ENCODE measurements at regions not wholly inside any gene's neighbourhood (a gene's known extent, or its start where the extent isn't known, plus 50 kb on each side); places are given as distances from the start of the nearest gene placed in this dataset.
"Not testable (repeated sequence)": the region's sequence is repeated elsewhere in the genome, so short reads cannot be mapped to it uniquely, and the experiment has no call there.

DNA sequence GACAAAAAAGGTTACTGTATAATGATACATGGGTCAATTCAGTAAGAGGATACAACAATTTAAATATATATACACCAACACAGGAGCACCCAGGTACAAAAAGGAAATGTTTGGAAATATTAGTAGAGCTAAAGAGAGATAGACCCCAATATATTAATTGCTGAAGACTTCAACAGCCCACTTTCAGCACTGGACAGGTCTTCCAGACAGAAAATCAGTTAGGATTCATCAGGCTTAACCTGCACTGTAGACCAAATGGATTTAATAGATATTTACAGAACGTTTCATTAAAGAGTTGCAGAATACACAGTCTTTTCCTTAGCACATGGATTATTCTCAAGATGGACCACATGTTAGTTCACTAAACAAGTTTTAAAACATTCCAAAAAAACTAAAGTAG lies 845.9 kb upstream of the GBE1 start:
- H3K9me3 ChIP-seq, result no peaks in the 10 kb centered on the region
- H3K36me3 ChIP-seq, result no peaks in the 10 kb centered on the region
- TF ChIP-seq, protein P1, sequence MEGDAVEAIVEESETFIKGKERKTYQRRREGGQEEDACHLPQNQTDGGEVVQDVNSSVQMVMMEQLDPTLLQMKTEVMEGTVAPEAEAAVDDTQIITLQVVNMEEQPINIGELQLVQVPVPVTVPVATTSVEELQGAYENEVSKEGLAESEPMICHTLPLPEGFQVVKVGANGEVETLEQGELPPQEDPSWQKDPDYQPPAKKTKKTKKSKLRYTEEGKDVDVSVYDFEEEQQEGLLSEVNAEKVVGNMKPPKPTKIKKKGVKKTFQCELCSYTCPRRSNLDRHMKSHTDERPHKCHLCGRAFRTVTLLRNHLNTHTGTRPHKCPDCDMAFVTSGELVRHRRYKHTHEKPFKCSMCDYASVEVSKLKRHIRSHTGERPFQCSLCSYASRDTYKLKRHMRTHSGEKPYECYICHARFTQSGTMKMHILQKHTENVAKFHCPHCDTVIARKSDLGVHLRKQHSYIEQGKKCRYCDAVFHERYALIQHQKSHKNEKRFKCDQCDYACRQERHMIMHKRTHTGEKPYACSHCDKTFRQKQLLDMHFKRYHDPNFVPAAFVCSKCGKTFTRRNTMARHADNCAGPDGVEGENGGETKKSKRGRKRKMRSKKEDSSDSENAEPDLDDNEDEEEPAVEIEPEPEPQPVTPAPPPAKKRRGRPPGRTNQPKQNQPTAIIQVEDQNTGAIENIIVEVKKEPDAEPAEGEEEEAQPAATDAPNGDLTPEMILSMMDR (IDR thresholded peaks at IDR 0.05), result no peak
- no peaks in the 10 kb centered on the region for H3K27me3 ChIP-seq
- H3K4me3 ChIP-seq, result no peak overlapping the region
- H3K4me1 ChIP-seq, result no peaks in the 10 kb centered on the region
- DNase-seq, result no peak
- no peak for ATAC-seq
- intact Hi-C loops (cut with DNase I), result no loop called here
- H3K27ac ChIP-seq, result no peak overlapping the region

DNA sequence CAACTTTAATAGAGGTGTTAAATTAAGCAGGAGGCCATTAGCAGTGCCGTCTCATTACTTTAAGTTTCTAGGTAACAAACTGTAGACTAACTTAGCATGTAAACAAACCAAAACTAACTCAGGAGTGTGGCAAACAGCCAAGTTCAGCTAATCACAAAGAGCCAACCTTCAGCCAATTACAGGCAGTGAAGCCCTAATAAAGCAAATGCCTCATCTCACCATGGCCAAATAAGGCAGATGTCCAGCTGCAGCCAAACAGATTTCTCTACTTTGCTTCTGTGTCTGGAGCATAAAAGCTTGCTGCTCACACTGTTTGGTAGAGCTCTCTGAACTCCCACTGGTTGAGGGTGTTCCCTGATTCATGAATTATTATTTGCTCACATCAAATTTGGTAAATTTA lies 835.4 kb upstream of the GBE1 start:
- Histone ChIP-seq H3K27me3 (no peaks in the 10 kb centered on the region), H3K4me1 (no peaks in the 10 kb centered on the region), H3K4me3 (no peak overlapping the region), H3K27ac (no peak overlapping the region), H3K36me3 (no peaks in the 10 kb centered on the region), H3K9me3 (peaks cover 5% of the 10 kb centered on the region)
- ATAC-seq, result no peak
- intact Hi-C loops (cut with DNase I), result no loop called here
- DNase-seq, result no peak
- TF ChIP-seq, protein P1 (IDR thresholded peaks at IDR 0.05), result no peak

DNA sequence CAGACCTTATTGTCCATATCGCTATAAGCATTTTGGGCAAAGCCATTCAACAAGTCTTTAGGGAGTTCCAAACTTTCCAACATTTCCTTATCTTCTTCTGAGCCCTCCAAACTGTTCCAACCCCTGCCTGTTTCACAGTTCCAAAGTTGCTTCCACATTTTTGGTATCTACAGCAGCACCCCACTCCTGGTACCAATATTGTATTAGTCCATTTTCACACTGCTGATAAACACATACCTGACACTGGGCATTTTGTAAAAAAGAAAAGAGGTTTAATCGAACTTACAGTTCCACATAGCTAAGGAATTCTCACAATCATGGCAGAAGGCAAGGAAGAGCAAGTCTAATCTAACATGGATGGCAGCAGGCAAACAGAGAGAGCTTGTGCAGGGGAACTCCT lies 834.1 kb upstream of the GBE1 start:
- H3K27ac ChIP-seq, result no peak overlapping the region
- TF ChIP-seq, protein P1 (IDR thresholded peaks at IDR 0.05), result no peak
- ATAC-seq (no peak), DNase-seq (no peak)
- H3K4me3 ChIP-seq, result no peak overlapping the region
- intact Hi-C loops (cut with DNase I), result no loop called here
- no peaks in the 10 kb centered on the region for H3K27me3 ChIP-seq
- no peaks in the 10 kb centered on the region for H3K4me1 ChIP-seq
- peaks cover 5% of the 10 kb centered on the region for H3K9me3 ChIP-seq
- H3K36me3 ChIP-seq, result no peaks in the 10 kb centered on the region

DNA sequence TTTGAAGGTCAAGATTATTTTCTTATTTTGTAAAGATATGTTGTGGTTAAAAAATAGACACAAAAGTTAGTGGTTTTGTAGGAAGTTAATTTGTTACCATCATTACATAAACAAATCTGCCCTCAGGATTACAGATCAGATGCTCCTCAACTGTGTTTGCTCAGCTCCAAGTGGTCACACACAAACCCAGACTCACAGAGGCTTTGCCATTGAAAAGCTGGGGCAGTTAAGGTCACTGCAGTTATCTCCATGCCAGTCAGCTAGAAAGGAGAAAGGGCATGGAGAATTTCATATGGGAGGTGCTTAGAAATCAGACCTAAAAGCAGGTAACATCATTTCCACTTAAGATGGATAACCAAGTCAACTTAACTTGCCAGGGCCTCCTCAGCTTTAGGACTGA lies 825.7 kb upstream of the GBE1 start:
- H3K36me3 ChIP-seq, result no peaks in the 10 kb centered on the region
- TF ChIP-seq, protein P1 (IDR thresholded peaks at IDR 0.05), result no peak
- intact Hi-C loops (cut with DNase I), result no loop called here
- DNase-seq (no peak), ATAC-seq (no peak)
- H3K4me3 ChIP-seq, result no peak overlapping the region
- H3K4me1 ChIP-seq, result no peaks in the 10 kb centered on the region
- no peak overlapping the region for H3K27ac ChIP-seq
- H3K27me3 ChIP-seq, result no peaks in the 10 kb centered on the region
- H3K9me3 ChIP-seq, result no peaks in the 10 kb centered on the region

DNA sequence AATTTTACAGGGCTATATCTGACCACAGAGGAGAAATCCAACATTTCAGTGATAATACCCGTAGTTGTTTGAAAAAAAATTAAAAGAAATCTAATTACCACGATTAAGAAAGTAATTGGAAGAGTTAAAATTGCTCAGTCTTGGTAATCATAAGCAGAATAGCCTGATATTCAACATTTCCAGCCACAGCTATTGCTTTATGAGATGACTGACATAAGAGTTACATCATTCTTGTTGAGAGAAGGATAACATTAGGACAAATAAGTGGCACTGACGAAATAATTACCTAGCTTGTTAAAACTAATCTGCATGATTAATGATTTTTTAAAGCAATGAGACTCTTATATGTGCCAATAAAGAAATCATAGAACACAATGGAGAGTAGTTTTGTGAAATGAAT lies 825.0 kb upstream of the GBE1 start:
- Histone ChIP-seq H3K36me3 (no peaks in the 10 kb centered on the region), H3K4me3 (no peak overlapping the region), H3K27me3 (no peaks in the 10 kb centered on the region), H3K9me3 (no peaks in the 10 kb centered on the region), H3K4me1 (no peaks in the 10 kb centered on the region), H3K27ac (no peak overlapping the region)
- DNase-seq, result no peak
- ATAC-seq, result no peak
- intact Hi-C loops (cut with DNase I), result no loop called here
- TF ChIP-seq, protein P1 (IDR thresholded peaks at IDR 0.05), result no peak

DNA sequence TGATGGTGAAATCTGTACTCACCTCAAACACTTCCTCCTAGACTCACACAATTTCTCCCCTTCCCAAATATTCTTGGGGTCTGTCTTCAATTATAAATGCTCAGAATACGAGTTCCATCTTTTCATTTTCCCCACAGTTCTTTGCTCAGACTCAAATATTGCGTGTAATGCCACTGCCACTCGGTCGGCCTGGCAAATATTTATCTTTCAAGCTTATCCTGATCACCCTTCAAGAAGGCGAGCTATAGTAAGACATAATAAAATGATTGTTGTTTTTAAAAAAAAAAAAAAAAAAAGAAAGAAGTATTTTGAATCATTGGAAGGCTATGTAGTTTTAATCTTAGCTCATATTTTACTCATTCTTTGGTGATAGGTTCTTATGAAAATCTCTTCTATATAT lies 824.6 kb upstream of the GBE1 start:
- H3K4me3 ChIP-seq; DNase-seq; H3K27me3 ChIP-seq; H3K36me3 ChIP-seq; H3K27ac ChIP-seq; intact Hi-C loops (cut with DNase I); H3K4me1 ChIP-seq; ATAC-seq; H3K9me3 ChIP-seq: not testable (repeated sequence)

DNA sequence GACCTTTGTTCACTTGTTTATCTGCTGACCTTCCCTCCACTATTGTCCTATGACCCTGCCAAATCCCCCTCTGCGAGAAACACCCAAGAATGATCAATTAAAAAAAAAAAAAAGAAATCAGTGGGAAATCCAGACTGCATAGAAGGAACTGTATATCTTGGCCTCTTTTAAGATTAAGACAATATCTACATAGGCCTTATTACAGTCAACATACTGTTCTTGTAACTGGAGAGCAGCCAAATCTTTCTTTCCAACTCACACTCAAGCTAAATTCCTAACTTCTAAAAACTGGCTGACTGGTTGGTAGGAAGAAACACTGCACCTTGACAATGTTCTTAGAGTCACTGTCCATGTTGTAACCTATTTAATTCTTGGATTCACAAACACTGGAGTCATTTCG lies 824.1 kb upstream of the GBE1 start:
- ATAC-seq, H3K4me1 ChIP-seq: not testable (repeated sequence)

DNA sequence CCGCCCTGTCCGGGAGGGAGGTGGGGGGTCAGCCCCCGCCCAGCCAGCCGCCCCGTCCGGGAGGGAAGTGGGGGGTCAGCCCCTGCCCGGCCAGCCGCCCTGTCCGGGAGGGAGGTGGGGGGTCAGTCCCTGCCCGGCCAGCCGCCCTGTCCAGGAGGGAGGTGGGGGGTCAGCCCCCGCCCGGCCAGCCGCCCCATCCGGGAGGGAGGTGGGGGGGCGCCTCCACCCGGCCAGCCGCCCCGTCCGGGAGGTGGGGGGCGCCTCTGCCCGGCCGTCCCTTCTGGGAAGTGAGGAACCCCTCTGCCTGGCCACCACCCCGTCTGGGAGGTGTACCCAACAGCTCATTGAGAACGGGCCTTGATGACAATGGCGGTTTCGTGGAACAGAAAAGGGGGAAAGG lies 823.4 kb upstream of the GBE1 start:
- H3K27me3 ChIP-seq; ATAC-seq; H3K4me3 ChIP-seq; H3K4me1 ChIP-seq; H3K36me3 ChIP-seq; intact Hi-C loops (cut with DNase I); H3K9me3 ChIP-seq; H3K27ac ChIP-seq; DNase-seq: not testable (repeated sequence)

More for the DNA sequence above, 824.1 kb upstream of the GBE1 start:
- H3K9me3 ChIP-seq; H3K27ac ChIP-seq; DNase-seq; H3K4me3 ChIP-seq; H3K36me3 ChIP-seq; H3K27me3 ChIP-seq; intact Hi-C loops (cut with DNase I): not testable (repeated sequence)

DNA sequence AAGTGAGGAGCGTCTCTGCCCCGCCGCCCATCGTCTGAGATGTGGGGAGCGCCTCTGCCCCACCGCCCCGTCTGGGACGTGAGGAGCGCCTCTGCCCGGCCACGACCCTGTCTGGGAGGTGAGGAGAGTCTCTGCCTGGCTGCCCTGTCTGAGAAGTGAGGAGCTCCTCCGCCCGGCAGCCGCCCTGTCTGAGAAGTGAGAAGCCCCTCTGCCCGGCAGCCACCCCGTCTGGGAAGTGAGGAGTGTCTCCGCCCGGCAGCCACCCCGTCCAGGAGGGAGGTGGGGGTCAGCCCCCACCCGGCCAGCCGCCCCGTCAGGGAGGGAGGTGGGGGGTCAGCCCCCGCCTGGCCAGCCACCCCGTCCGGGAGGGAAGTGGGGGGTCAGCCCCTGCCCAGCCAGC lies 823.0 kb upstream of the GBE1 start:
- ATAC-seq, DNase-seq: not testable (repeated sequence)

More for the DNA sequence above, 823.0 kb upstream of the GBE1 start:
- H3K4me3 ChIP-seq; H3K27me3 ChIP-seq; H3K27ac ChIP-seq; H3K4me1 ChIP-seq; intact Hi-C loops (cut with DNase I); H3K36me3 ChIP-seq; H3K9me3 ChIP-seq: not testable (repeated sequence)
